HFFc6 (cell line): ENCODE measurements at regions not wholly inside any gene's neighbourhood (a gene's known extent, or its start where the extent isn't known, plus 50 kb on each side); places are given as distances from the start of the nearest gene placed in this dataset.
A peak's percentile ranks its signal among the peaks of the same experiment; 100 is the strongest.

Experiments
- DNase-seq: peaks from one replicate; pipeline ENCODE4 v3.0.0-alpha.2; 2018
- H3K27ac Mint-ChIP-seq: 2 replicates; pipeline ENCODE4 v1.8.0; 2020; ENCODE audit warnings: mild to moderate bottlenecking, mixed read lengths
- H3K27me3 Mint-ChIP-seq: 2 replicates; pipeline ENCODE4 v1.8.0; 2021; ENCODE audit warnings: mild to moderate bottlenecking, moderate library complexity, mixed read lengths; ENCODE audit not compliant: insufficient read depth
- H3K36me3 Mint-ChIP-seq: 2 replicates; pipeline ENCODE4 v1.8.0; 2021; ENCODE audit warnings: low read depth, mixed read lengths
- H3K4me1 Mint-ChIP-seq: 2 replicates; pipeline ENCODE4 v1.8.0; 2020; ENCODE audit warnings: low read depth, mixed read lengths
- H3K4me3 Mint-ChIP-seq: 2 replicates; pipeline ENCODE4 v1.8.0; 2020; ENCODE audit warnings: mild to moderate bottlenecking, moderate library complexity, mixed read lengths
- H3K9me3 Mint-ChIP-seq: 2 replicates; pipeline ENCODE4 v1.8.0; 2020; ENCODE audit warnings: mild to moderate bottlenecking, mixed read lengths
- TF ChIP-seq, protein P1 (sequence below): fragments of 200-600 bp; sonication (generic); IDR thresholded peaks from 2 replicates; pipeline ENCODE4 v1.5.0; 2021; ENCODE audit warnings: antibody characterized with exemption, mild to moderate bottlenecking

DNA sequence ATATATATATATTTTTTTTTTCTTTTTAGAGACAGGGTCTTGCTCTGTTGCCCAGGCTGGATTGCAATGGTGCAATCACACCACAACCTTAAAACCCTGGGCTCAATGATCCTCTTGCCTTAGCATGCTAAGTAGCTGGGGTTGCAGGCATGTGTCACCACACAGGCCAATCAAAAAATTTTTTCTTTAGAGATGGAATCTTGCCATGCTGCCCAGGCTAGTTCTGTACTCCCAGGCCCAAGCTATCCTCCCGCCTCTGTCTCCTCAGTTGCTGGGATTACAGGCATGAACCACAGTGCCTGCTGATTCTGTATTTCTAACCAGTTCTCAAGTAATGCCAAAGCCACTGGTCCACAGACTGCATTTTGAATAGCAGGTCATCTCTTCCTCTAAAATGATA lies 291.3 kb upstream of the ZPLD1 start:
- no peak overlapping the region for H3K4me3 Mint-ChIP-seq
- H3K9me3 Mint-ChIP-seq, result no peaks in the 10 kb centered on the region
- no peaks in the 10 kb centered on the region for H3K27me3 Mint-ChIP-seq
- H3K36me3 Mint-ChIP-seq, result no peaks in the 10 kb centered on the region
- peaks cover 29% of the 10 kb centered on the region for H3K4me1 Mint-ChIP-seq
- H3K27ac Mint-ChIP-seq, result no peak overlapping the region
- no peak for DNase-seq
- TF ChIP-seq, protein P1, sequence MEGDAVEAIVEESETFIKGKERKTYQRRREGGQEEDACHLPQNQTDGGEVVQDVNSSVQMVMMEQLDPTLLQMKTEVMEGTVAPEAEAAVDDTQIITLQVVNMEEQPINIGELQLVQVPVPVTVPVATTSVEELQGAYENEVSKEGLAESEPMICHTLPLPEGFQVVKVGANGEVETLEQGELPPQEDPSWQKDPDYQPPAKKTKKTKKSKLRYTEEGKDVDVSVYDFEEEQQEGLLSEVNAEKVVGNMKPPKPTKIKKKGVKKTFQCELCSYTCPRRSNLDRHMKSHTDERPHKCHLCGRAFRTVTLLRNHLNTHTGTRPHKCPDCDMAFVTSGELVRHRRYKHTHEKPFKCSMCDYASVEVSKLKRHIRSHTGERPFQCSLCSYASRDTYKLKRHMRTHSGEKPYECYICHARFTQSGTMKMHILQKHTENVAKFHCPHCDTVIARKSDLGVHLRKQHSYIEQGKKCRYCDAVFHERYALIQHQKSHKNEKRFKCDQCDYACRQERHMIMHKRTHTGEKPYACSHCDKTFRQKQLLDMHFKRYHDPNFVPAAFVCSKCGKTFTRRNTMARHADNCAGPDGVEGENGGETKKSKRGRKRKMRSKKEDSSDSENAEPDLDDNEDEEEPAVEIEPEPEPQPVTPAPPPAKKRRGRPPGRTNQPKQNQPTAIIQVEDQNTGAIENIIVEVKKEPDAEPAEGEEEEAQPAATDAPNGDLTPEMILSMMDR, result no peak

DNA sequence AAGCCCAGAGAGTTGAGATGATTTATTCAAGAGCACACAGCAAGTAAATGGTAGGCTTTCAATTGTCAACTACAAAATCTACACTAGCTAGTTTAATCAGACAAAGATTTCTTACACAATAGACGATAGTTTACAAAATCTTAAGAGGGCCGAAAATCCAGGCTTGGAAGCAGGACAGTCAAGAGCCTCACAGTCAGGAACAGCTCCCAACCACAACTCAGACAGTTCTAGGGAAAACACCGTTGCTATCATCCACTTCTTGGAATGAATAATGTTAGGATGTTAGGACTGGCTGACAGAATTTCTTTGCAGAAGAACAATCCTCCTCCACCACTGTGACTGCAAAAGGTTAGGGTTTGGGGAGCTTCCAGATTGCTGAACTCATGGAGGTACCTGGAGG lies 290.8 kb upstream of the ZPLD1 start:
- Mint-ChIP-seq H3K27me3 (no peaks in the 10 kb centered on the region), H3K27ac (no peak overlapping the region), H3K4me3 (no peak overlapping the region), H3K4me1 (peaks cover 29% of the 10 kb centered on the region), H3K36me3 (no peaks in the 10 kb centered on the region), H3K9me3 (no peaks in the 10 kb centered on the region)
- DNase-seq, result no peak
- TF ChIP-seq, protein P1, result no peak

DNA sequence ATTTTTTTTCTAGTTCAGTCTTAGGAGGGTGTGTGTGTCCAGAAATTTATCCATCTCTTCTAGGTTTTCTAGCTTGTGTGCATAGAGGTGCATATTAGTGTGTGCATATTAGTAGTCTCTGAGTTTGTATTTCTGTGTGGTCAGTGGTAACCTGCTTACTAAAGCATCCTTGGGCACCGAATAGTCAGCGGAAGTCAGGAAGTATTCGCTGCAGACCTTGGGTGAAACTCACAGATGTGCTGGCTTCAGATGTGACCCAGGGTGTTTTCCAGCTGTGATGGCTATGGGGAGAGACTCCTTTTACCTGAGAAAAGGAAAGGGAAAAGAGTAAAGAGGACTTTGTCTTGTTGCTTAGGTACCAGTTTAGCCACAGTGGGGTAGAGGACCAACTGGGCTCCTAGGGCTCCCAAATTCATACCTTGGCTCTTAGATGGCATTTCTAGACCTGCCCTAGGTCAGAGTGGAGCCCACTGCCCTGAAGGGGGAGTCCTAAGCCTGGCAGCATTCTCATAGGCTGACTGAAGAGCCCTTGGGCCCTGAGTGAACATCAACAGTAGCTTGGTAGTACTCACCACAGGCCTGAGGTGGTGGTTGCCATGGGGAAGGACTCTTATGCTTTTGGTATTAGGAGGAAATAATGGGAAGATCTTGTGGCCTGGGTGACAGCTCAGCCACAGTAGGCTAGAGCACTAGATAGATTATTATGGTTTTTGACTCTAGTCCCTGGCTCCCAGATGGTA lies 286.0 kb upstream of the ZPLD1 start:
- Mint-ChIP-seq H3K36me3 (peaks cover 35% of the 10 kb centered on the region), H3K27ac (no peak overlapping the region), H3K4me1 (no peaks in the 10 kb centered on the region), H3K9me3 (peaks cover 21% of the 10 kb centered on the region), H3K27me3 (no peaks in the 10 kb centered on the region), H3K4me3 (no peak overlapping the region)
- TF ChIP-seq, protein P1, result no peak
- no peak for DNase-seq

GRCh38 chr3:102151935-102152334 lies 282.9 kb upstream of the ZPLD1 start:
- TF ChIP-seq, protein P1, result no peak
- DNase-seq, result no peak
- H3K27ac Mint-ChIP-seq, result no peak overlapping the region
- peaks cover 35% of the 10 kb centered on the region for H3K36me3 Mint-ChIP-seq
- peaks cover 19% of the 10 kb centered on the region for H3K4me1 Mint-ChIP-seq
- H3K9me3 Mint-ChIP-seq, result peaks cover 21% of the 10 kb centered on the region
- H3K4me3 Mint-ChIP-seq, result no peak overlapping the region
- H3K27me3 Mint-ChIP-seq, result no peaks in the 10 kb centered on the region

DNA sequence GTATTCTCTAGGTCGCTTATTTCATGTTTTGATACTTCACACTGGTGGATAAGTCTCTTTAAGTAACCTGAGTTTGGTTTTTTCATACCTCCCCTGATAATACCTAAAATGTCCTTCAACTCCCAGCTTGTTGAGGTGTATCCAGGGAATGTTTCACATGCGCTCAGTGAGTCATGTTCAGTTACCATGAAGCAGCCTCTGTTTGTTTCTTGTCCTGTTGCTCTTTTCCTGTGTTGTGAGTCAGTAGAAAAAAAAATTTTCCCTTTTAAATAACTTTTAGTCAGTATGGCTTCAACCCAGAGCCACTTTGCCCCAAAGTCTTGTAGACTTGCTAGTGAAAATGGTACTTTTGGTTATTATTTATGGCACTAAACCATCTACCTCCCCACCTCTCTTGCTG lies 278.4 kb upstream of the ZPLD1 start:
- Mint-ChIP-seq H3K27me3 (no peaks in the 10 kb centered on the region), H3K4me1 (peaks cover 40% of the 10 kb centered on the region), H3K27ac (peak overlapping the region; percentile 95), H3K36me3 (peaks cover 23% of the 10 kb centered on the region), H3K4me3 (0 out of 2 replicates have a peak overlapping the region, but pooled peaks have one; percentile 13), H3K9me3 (peaks cover 15% of the 10 kb centered on the region)
- TF ChIP-seq, protein P1, result no peak
- peak; percentile 93 for DNase-seq
